ENCODE measurements at regions not wholly inside any gene's neighbourhood (a gene's known extent, or its start where the extent isn't known, plus 50 kb on each side); places are given as distances from the start of the nearest gene placed in this dataset.

DNA sequence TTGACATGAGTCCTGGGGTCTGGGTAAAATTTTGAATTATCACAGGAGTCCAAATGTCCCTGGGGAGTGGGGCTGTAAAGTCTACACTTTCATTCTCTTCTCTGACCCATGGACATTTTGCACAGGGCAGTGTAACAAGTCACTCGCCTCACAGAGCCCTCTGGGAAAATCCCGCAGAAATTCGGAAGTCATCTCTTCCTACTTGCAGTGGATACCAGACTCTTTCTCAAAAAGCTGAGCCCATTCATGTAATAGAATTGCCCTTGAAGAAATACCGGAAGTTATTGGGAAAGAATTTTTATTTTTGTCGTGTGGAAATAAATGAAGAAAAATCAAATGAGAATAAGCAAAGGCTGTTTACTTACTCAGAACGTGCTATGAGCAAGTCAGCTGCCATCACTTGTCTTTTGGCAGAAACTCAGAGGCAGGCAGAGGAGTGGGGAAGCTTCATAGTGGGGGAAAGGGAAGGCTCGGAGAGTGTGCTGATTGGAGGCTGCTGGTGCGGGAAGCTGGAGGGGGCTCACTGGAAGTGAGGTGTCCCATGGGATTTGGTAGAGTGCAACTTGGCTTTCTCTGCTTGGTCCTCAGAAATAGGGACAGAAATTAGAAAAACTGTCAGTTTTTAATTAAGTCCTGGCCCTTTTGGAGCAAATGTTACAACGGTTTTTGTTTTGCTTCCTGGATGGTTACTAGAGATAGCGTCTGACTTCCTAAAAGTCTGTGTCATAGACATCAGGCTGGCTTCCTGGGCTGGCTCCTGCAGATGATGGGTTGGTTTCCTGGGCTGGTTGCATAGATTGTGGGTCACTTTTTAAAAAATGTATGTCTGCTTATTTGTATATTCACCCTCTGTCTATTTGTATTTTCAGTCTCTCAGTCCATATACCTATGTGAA, 79.8 kb upstream of the EEF1E1 start:
- TF ChIP-seq, protein P1, sequence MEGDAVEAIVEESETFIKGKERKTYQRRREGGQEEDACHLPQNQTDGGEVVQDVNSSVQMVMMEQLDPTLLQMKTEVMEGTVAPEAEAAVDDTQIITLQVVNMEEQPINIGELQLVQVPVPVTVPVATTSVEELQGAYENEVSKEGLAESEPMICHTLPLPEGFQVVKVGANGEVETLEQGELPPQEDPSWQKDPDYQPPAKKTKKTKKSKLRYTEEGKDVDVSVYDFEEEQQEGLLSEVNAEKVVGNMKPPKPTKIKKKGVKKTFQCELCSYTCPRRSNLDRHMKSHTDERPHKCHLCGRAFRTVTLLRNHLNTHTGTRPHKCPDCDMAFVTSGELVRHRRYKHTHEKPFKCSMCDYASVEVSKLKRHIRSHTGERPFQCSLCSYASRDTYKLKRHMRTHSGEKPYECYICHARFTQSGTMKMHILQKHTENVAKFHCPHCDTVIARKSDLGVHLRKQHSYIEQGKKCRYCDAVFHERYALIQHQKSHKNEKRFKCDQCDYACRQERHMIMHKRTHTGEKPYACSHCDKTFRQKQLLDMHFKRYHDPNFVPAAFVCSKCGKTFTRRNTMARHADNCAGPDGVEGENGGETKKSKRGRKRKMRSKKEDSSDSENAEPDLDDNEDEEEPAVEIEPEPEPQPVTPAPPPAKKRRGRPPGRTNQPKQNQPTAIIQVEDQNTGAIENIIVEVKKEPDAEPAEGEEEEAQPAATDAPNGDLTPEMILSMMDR (IDR thresholded peaks at IDR 0.05 in 4 of 5, conservative IDR thresholded peaks at IDR 0.05 in 1 of 5) = no peak
- no peak for TF ChIP-seq POLR2A (IDR thresholded peaks at IDR 0.05)
